Testis (tissue), 2 donors: ENCODE measurements at regions not wholly inside any gene's neighbourhood (a gene's known extent, or its start where the extent isn't known, plus 50 kb on each side); places are given as distances from the start of the nearest gene placed in this dataset.

Experiments used
- POLR2A ChIP-seq: fragments of 450-650 bp; IDR thresholded peaks from one replicate; pipeline ENCODE4 v1.6.1; 2017; ENCODE audit warnings: antibody characterized with exemption, mild to moderate bottlenecking, moderate library complexity
- TF ChIP-seq, protein P1 (sequence below), 3 experiments: fragments of 450-650 bp in 2 of 3; fragments of 200-600 bp in 1 of 3; sonication (generic) in 1 of 3; IDR thresholded peaks; one replicate each; pipeline ENCODE4 v1.5.1; 2016 to 2019; ENCODE audit warnings: antibody characterized with exemption in 3 of 3, mild to moderate bottlenecking in 2 of 3, moderate library complexity in 1 of 3

DNA sequence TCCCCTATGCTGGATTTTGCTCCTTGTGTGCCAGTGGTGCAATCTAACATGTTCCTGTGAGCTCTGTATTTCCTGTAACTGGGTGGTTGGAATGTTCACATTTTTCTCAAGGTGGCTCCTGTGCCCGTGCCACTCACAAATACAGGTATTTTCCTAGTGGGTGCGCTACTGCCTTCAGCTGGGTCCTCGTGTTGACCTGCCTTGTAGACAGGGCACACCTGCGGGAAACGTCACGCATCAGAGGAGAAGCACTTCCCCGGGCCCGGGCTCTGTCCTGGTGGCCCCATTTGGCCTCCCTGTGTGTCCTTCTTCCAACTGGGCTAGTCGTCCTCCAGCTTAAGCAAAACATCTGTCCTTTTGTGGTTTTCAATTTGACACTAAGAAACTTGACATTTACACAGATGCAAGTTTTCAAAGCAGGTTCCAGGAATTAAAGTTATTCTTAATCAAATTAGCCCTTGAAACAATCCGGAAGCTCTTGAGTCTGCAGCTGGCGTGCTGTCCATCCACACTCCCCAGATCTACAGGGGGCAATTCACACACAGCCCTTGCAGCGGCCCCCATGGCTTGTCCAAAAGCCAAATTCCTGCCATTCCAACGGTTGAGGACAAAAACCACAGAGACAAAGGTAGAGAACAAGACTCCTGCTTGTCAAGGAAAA, 275.1 kb downstream of the CDC5L start:
- TF ChIP-seq, protein P1, sequence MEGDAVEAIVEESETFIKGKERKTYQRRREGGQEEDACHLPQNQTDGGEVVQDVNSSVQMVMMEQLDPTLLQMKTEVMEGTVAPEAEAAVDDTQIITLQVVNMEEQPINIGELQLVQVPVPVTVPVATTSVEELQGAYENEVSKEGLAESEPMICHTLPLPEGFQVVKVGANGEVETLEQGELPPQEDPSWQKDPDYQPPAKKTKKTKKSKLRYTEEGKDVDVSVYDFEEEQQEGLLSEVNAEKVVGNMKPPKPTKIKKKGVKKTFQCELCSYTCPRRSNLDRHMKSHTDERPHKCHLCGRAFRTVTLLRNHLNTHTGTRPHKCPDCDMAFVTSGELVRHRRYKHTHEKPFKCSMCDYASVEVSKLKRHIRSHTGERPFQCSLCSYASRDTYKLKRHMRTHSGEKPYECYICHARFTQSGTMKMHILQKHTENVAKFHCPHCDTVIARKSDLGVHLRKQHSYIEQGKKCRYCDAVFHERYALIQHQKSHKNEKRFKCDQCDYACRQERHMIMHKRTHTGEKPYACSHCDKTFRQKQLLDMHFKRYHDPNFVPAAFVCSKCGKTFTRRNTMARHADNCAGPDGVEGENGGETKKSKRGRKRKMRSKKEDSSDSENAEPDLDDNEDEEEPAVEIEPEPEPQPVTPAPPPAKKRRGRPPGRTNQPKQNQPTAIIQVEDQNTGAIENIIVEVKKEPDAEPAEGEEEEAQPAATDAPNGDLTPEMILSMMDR (IDR thresholded peaks at IDR 0.05), result no peak
- TF ChIP-seq POLR2A, result no peak
